ENCODE measurements at regions not wholly inside any gene's neighbourhood (a gene's known extent, or its start where the extent isn't known, plus 50 kb on each side); places are given as distances from the start of the nearest gene placed in this dataset.

DNA sequence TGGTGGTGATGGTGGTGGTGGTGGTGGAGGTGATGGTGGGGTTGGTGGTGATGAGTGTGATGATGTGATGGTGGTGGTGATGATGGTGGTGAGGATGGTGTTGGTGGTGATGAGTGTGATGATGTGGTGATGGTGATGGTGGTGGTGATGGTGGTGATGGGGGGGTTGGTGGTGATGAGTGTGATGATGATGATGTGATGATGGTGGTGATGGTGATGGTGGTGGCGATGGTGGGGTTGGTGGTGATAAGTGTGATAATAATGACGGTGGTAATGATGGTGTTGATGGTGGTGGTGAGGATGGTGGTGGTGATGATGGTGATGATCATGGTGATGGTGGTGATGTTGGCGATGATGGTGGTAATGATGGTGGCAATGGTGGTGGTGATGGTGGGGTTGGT, 67.7 kb downstream of the RRM2 start:
- no peaks in the 10 kb centered on the region for H3K4me1 ChIP-seq
- ATAC-seq = no peak
- no peaks in the 10 kb centered on the region for H3K9me3 ChIP-seq
- no peak for TF ChIP-seq POLR2A (IDR thresholded peaks at IDR 0.05)
- TF ChIP-seq, protein P1, sequence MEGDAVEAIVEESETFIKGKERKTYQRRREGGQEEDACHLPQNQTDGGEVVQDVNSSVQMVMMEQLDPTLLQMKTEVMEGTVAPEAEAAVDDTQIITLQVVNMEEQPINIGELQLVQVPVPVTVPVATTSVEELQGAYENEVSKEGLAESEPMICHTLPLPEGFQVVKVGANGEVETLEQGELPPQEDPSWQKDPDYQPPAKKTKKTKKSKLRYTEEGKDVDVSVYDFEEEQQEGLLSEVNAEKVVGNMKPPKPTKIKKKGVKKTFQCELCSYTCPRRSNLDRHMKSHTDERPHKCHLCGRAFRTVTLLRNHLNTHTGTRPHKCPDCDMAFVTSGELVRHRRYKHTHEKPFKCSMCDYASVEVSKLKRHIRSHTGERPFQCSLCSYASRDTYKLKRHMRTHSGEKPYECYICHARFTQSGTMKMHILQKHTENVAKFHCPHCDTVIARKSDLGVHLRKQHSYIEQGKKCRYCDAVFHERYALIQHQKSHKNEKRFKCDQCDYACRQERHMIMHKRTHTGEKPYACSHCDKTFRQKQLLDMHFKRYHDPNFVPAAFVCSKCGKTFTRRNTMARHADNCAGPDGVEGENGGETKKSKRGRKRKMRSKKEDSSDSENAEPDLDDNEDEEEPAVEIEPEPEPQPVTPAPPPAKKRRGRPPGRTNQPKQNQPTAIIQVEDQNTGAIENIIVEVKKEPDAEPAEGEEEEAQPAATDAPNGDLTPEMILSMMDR (IDR thresholded peaks at IDR 0.05) = no peak
- no peaks in the 10 kb centered on the region for H3K27me3 ChIP-seq
- DNase-seq = no peak
- H3K27ac ChIP-seq = no peak overlapping the region
- H3K36me3 ChIP-seq = no peaks in the 10 kb centered on the region
- no peak overlapping the region for H3K4me3 ChIP-seq
- intact Hi-C loops (cut with DNase I) = loop anchor here in 1 of 2 donors (10.0 kb wide), 1 partner anchor 65 kb away; no protein-coding TSS in a partner anchor
- 97% methylated on average over 3 of the region's 3 CpGs for WGBS (ENCODE audit: insufficient coverage, low coverage, low lambda C conversion rate, missing lambda C conversion rate)

DNA sequence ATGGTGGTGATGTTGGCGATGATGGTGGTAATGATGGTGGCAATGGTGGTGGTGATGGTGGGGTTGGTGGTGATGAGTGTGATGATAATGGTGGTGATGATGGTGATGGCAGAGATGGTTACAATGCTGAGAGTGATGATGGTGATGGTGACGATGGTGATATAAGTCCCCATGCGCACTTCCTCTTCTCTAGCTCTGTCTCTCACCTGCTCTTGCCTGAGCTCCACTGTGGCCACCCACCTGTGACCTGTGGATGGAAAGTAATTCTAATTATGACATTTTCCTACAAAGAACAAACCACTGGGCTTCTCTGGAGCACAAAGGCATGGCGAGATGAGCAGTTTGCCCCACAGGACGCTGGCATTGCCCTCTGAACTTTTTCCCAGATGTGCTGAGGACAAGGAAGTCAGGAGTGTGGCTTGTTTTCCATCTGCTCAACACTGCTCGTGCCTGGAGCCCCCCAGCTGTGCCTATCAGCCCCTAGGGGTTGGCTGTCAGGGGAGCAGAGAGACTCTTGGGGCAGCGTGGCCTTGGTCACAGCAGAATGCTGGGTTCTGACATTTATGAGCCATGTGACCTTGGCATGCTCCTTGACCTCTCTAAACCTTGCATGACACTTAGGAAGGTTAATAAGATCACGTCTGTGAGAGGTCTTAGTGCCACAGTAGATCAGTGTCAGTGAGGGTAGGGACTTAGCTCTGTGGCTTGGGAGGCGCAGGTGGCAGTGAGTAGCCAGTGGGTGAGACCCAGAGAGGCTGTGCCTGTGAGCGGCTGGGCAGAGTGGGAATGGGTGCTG, 68.4 kb downstream of the RRM2 start:
- whole genome bisulfite sequencing (ENCODE audit: insufficient coverage, low coverage, low lambda C conversion rate, missing lambda C conversion rate) = 73% methylated on average over 5 of the region's 10 CpGs
- Histone ChIP-seq H3K27me3 (no peaks in the 10 kb centered on the region), H3K36me3 (no peaks in the 10 kb centered on the region), H3K4me3 (no peak overlapping the region), H3K4me1 (no peaks in the 10 kb centered on the region), H3K27ac (no peak overlapping the region), H3K9me3 (no peaks in the 10 kb centered on the region)
- TF ChIP-seq, protein P1 (IDR thresholded peaks at IDR 0.05) = no peak
- TF ChIP-seq POLR2A (IDR thresholded peaks at IDR 0.05) = no peak
- intact Hi-C loops (cut with DNase I) = loop anchor here in 1 of 2 donors (10.0 kb wide), 1 partner anchor 64 kb away; no protein-coding TSS in a partner anchor
- ATAC-seq (no peak), DNase-seq (no peak)

DNA sequence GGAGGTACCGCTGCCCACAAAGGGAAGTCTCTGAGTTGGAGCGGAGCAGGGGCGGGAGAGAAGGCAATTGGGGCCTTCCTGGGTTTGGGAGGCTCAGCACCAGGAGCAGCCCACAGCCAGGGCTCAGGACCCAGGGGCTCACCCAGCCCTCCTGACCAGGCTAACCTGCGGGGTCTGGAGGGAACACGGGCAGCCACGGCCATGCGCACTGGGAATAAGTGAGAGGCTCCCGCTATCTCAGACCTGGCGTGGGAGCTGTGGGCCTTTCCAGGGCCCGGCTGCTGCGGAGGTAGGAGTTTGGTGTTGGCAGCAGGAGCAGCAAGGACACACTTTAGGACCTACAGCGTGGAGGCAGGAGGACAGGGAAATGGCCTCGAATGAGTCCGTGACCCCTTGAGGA, 69.0 kb downstream of the RRM2 start:
- intact Hi-C loops (cut with DNase I) = loop anchor here in 1 of 2 donors (10.0 kb wide), 1 partner anchor 63 kb away; no protein-coding TSS in a partner anchor
- TF ChIP-seq, protein P1 (IDR thresholded peaks at IDR 0.05) = no peak
- no peak for TF ChIP-seq POLR2A (IDR thresholded peaks at IDR 0.05)
- Histone ChIP-seq H3K4me1 (no peaks in the 10 kb centered on the region), H3K27me3 (no peaks in the 10 kb centered on the region), H3K27ac (no peak overlapping the region), H3K36me3 (no peaks in the 10 kb centered on the region), H3K4me3 (no peak overlapping the region), H3K9me3 (no peaks in the 10 kb centered on the region)
- 80% methylated on average over 2 of the region's 14 CpGs for WGBS (ENCODE audit: insufficient coverage, low coverage, low lambda C conversion rate, missing lambda C conversion rate)
- no peak for DNase-seq
- ATAC-seq = no peak

DNA sequence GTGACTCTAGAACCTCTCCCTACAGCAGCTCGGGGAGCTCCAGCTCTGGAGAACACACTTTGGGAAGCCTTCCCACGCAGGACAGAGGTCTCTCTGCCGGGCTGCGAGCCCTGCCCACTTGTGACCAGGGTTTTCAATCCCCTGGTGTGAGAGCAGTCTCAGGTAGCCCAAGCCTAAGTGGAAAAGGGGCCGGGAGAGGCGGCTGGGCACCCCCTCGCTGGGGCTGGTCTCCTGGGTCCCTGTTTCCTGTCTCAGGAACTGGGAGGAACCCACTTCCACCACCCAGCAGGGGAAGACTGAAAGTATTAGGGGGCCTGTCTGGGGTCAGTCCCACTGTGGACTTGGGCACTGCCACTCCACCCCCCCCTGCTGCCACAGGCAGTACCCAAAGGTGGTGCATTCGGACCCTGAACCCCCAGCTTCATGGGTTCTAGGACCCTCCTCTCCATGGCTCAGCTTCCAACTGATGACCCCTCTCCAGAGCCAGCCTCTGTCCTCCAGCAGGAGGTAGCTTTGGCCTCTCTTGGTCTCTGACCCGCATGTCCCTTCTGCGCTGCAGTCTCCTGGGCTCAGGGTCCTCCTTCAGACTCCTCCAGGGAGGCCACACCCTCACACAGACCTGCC, 70.0 kb downstream of the RRM2 start:
- WGBS (ENCODE audit: insufficient coverage, low coverage, low lambda C conversion rate, missing lambda C conversion rate) = no CpG with 5 or more reads among the region's 10 CpGs
- H3K36me3 ChIP-seq = no peaks in the 10 kb centered on the region
- no peak overlapping the region for H3K4me3 ChIP-seq
- ATAC-seq (no peak), DNase-seq (no peak)
- intact Hi-C loops (cut with DNase I) = loop anchor here in 1 of 2 donors (10.0 kb wide), 1 partner anchor 62 kb away; no protein-coding TSS in a partner anchor
- H3K27ac ChIP-seq = no peak overlapping the region
- TF ChIP-seq, protein P1 (IDR thresholded peaks at IDR 0.05) = no peak
- no peak for TF ChIP-seq POLR2A (IDR thresholded peaks at IDR 0.05)
- H3K4me1 ChIP-seq = no peaks in the 10 kb centered on the region
- H3K27me3 ChIP-seq = no peaks in the 10 kb centered on the region
- no peaks in the 10 kb centered on the region for H3K9me3 ChIP-seq

Measured in right lobe of liver (tissue), 6 donors.